ENCODE measurements at regions not wholly inside any gene's neighbourhood (a gene's known extent, or its start where the extent isn't known, plus 50 kb on each side); places are given as distances from the start of the nearest gene placed in this dataset.
A peak's percentile ranks its signal among the peaks of the same experiment; 100 is the strongest.

GRCh38 chr1:114222920-114223319 is 69.3 kb upstream of the SYT6 start:
- TF ChIP-seq CTCF (IDR thresholded peaks at IDR 0.05) = no peak
- Histone ChIP-seq H3K4me3 (no peak overlapping the region), H3K27ac (no peak overlapping the region), H3K27me3 (replicated peaks; ENCODE audit: insufficient read depth) (no peaks in the 10 kb centered on the region), H3K36me3 (no peaks in the 10 kb centered on the region), H3K9me3 (no peaks in the 10 kb centered on the region), H3K4me1 (ENCODE audit: control insufficient read depth in 1 of 2, low read depth in 2 of 2) (peaks cover 0 to 8% of the 10 kb centered on the region in 2 donors)
- DNase-seq (ENCODE audit: low spot score) = no peak
- ATAC-seq (ENCODE audit: insufficient number of reproducible peaks, low FRiP score, low read depth) = no peak

- peak overlapping the region; percentile 47 for H3K4me3 ChIP-seq
- H3K27me3 ChIP-seq (replicated peaks; ENCODE audit: insufficient read depth) = no peaks in the 10 kb centered on the region
- no peak for DNase-seq (ENCODE audit: low spot score)
- H3K9me3 ChIP-seq = no peaks in the 10 kb centered on the region
- peaks cover 0 to 8% of the 10 kb centered on the region in 2 donors for H3K4me1 ChIP-seq (ENCODE audit: control insufficient read depth in 1 of 2, low read depth in 2 of 2)
- no peaks in the 10 kb centered on the region for H3K36me3 ChIP-seq
- no peak overlapping the region for H3K27ac ChIP-seq
- no peak for TF ChIP-seq CTCF (IDR thresholded peaks at IDR 0.05)
- no peak for ATAC-seq (ENCODE audit: insufficient number of reproducible peaks, low FRiP score, low read depth)
These were observed 65.7 kb upstream of the SYT6 start for GRCh38 chr1:114219172-114219868.

GRCh38 chr1:114218361-114219171 is 64.9 kb upstream of the SYT6 start:
- DNase-seq (ENCODE audit: low spot score) (no peak), ATAC-seq (ENCODE audit: insufficient number of reproducible peaks, low FRiP score, low read depth) (no peak)
- no peak overlapping the region for H3K27ac ChIP-seq
- no peaks in the 10 kb centered on the region for H3K36me3 ChIP-seq
- no peaks in the 10 kb centered on the region for H3K9me3 ChIP-seq
- H3K27me3 ChIP-seq (replicated peaks; ENCODE audit: insufficient read depth) = no peaks in the 10 kb centered on the region
- peaks cover 0 to 8% of the 10 kb centered on the region in 2 donors for H3K4me1 ChIP-seq (ENCODE audit: control insufficient read depth in 1 of 2, low read depth in 2 of 2)
- H3K4me3 ChIP-seq = no peak overlapping the region
- no peak for TF ChIP-seq CTCF (IDR thresholded peaks at IDR 0.05)

GRCh38 chr1:114216431-114217173 is 62.9 kb upstream of the SYT6 start:
- no peaks in the 10 kb centered on the region for H3K9me3 ChIP-seq
- peaks cover 0 to 8% of the 10 kb centered on the region in 2 donors for H3K4me1 ChIP-seq (ENCODE audit: control insufficient read depth in 1 of 2, low read depth in 2 of 2)
- DNase-seq (ENCODE audit: low spot score) (no peak), ATAC-seq (ENCODE audit: insufficient number of reproducible peaks, low FRiP score, low read depth) (no peak)
- H3K4me3 ChIP-seq = no peak overlapping the region
- no peak for TF ChIP-seq CTCF (IDR thresholded peaks at IDR 0.05)
- no peak overlapping the region for H3K27ac ChIP-seq
- H3K27me3 ChIP-seq (replicated peaks; ENCODE audit: insufficient read depth) = no peaks in the 10 kb centered on the region
- H3K36me3 ChIP-seq = no peaks in the 10 kb centered on the region

- Histone ChIP-seq H3K36me3 (no peaks in the 10 kb centered on the region), H3K9me3 (no peaks in the 10 kb centered on the region), H3K4me3 (no peak overlapping the region), H3K27me3 (replicated peaks; ENCODE audit: insufficient read depth) (no peaks in the 10 kb centered on the region), H3K27ac (no peak overlapping the region), H3K4me1 (ENCODE audit: control insufficient read depth in 1 of 2, low read depth in 2 of 2) (peaks cover 0 to 8% of the 10 kb centered on the region in 2 donors)
- ATAC-seq (ENCODE audit: insufficient number of reproducible peaks, low FRiP score, low read depth) = no peak
- TF ChIP-seq CTCF (IDR thresholded peaks at IDR 0.05) = no peak
- no peak for DNase-seq (ENCODE audit: low spot score)
These were observed 61.8 kb upstream of the SYT6 start for GRCh38 chr1:114215436-114215835.
